IMR-90 (cell line): ENCODE measurements at regions not wholly inside any gene's neighbourhood (a gene's known extent, or its start where the extent isn't known, plus 50 kb on each side); places are given as distances from the start of the nearest gene placed in this dataset.

Experiments
- ATAC-seq: fragments of 200-7000 bp; cut with Tn5 transposase; 2 replicates; pipeline ENCODE4 v1.9.1; 2020; ENCODE audit warnings: low read depth, mild to moderate bottlenecking, moderate library complexity
- BruUV-seq: library from RNA; stranded (reverse); fragments of 400-500 nt; replicated peaks from 2 replicates; lab custom pipeline; 2021; lab: Mats Ljungman, UMichigan
- CTCF ChIA-PET: fragments of 300-600 bp; formaldehyde crosslinking; extraction: SDS; loops from one replicate; lab custom pipeline; 2021; ENCODE audit warnings: antibody characterized with exemption; lab: Yijun Ruan, JAX
- POLR2A ChIA-PET: fragments of 300-600 bp; sonication (Branson Sonifier 250); formaldehyde crosslinking; loops from one replicate; lab custom pipeline; 2022; ENCODE audit warnings: antibody characterized with exemption; ENCODE audit not compliant: unreplicated experiment; lab: Charles Lee
- DNase-seq: peaks from one replicate; pipeline ENCODE4 v3.0.0; 2013
- H2AFZ ChIP-seq: replicated peaks from 2 replicates; pipeline ENCODE3; 2013; ENCODE audit warnings: low read length, mild to moderate bottlenecking; ENCODE audit not compliant: poor library complexity
- H2AK5ac ChIP-seq: 2 replicates; pipeline ENCODE4 v1.6.1; 2013; ENCODE audit warnings: low read depth, low read length, inconsistent platforms
- H2AK9ac ChIP-seq: replicated peaks from 2 replicates; pipeline ENCODE3; 2013; ENCODE audit warnings: mild to moderate bottlenecking, low read depth, low read length, moderate library complexity; ENCODE audit not compliant: poor library complexity
- H2BK120ac ChIP-seq: 2 replicates; pipeline ENCODE4 v1.6.1; 2013; ENCODE audit warnings: low read depth, low read length, inconsistent platforms
- H2BK15ac ChIP-seq: 3 replicates; pipeline ENCODE4 v1.6.1; 2013; ENCODE audit warnings: low read depth, low read length, inconsistent platforms
- H2BK20ac ChIP-seq: 2 replicates; pipeline ENCODE4 v1.6.1; 2013; ENCODE audit warnings: low read depth, mild to moderate bottlenecking, inconsistent platforms, low read length, moderate library complexity
- H2BK5ac ChIP-seq: 2 replicates; pipeline ENCODE4 v1.6.1; 2013; ENCODE audit warnings: mild to moderate bottlenecking, low read depth, low read length, inconsistent platforms; ENCODE audit not compliant: poor library complexity, severe bottlenecking
- H3K14ac ChIP-seq: replicated peaks from 2 replicates; pipeline ENCODE4 v1.6.1; 2013; ENCODE audit warnings: low read depth, low read length, inconsistent platforms
- H3K18ac ChIP-seq: 2 replicates; pipeline ENCODE4 v1.6.1; 2013; ENCODE audit warnings: low read depth, low read length, control low read depth
- H3K23ac ChIP-seq: 2 replicates; pipeline ENCODE4 v1.6.1; 2013; ENCODE audit warnings: low read depth, low read length, inconsistent platforms
- H3K27ac ChIP-seq: 2 replicates; pipeline ENCODE4 v1.5.1; 2013; ENCODE audit warnings: mild to moderate bottlenecking, control low read depth, low read length; ENCODE audit not compliant: insufficient read depth
- H3K27me3 ChIP-seq: 2 replicates; pipeline ENCODE4 v1.6.1; 2013; ENCODE audit warnings: low read length; ENCODE audit not compliant: control insufficient read depth, insufficient read depth
- H3K36me3 ChIP-seq: 2 replicates; pipeline ENCODE4 v1.6.1; 2013; ENCODE audit warnings: low read length, mixed read lengths; ENCODE audit not compliant: control insufficient read depth, insufficient read depth
- H3K4ac ChIP-seq: 2 replicates; pipeline ENCODE4 v1.6.1; 2013; ENCODE audit warnings: low read depth, low read length, inconsistent platforms
- H3K4me1 ChIP-seq: 2 replicates; pipeline ENCODE4 v1.6.1; 2013; ENCODE audit warnings: low read length, mixed read lengths; ENCODE audit not compliant: control insufficient read depth, insufficient read depth
- H3K4me2 ChIP-seq: 2 replicates; pipeline ENCODE4 v1.6.1; 2013; ENCODE audit warnings: low read depth, mild to moderate bottlenecking, control low read depth, low read length, moderate library complexity
- H3K4me3 ChIP-seq: 2 replicates; pipeline ENCODE4 v1.5.1; 2013; ENCODE audit warnings: low read depth, mild to moderate bottlenecking, control low read depth, low read length, moderate library complexity; ENCODE audit not compliant: insufficient read depth
- H3K56ac ChIP-seq: 2 replicates; pipeline ENCODE4 v1.6.1; 2013; ENCODE audit warnings: low read length, inconsistent platforms; ENCODE audit not compliant: insufficient read depth; ENCODE audit errors: extremely low read depth
- H3K79me1 ChIP-seq, 2 experiments: 2 replicates each; pipeline ENCODE4 v1.6.1; 2013; ENCODE audit warnings: low read length in 2 of 2, inconsistent platforms in 1 of 2, low read depth in 1 of 2
- H3K9ac ChIP-seq: 2 replicates; pipeline ENCODE4 v1.6.1; 2013; ENCODE audit warnings: low read depth, low read length, control low read depth
- H3K9me1 ChIP-seq: 2 replicates; pipeline ENCODE4 v1.6.1; 2013; ENCODE audit warnings: low read length, inconsistent platforms; ENCODE audit not compliant: insufficient read depth
- H3K9me3 ChIP-seq: 2 replicates; pipeline ENCODE4 v1.6.1; 2013; ENCODE audit warnings: low read length; ENCODE audit not compliant: control insufficient read depth, insufficient read depth
- H4K20me1 ChIP-seq: 2 replicates; pipeline ENCODE4 v1.6.1; 2013; ENCODE audit warnings: low read length, inconsistent platforms; ENCODE audit not compliant: insufficient read depth
- H4K5ac ChIP-seq: 2 replicates; pipeline ENCODE4 v1.6.1; 2013; ENCODE audit warnings: mild to moderate bottlenecking, low read depth, low read length, control low read depth
- H4K8ac ChIP-seq, 2 experiments: 2 replicates each; pipeline ENCODE4 v1.6.1; 2013; ENCODE audit warnings: low read depth in 2 of 2, low read length in 2 of 2, control low read depth in 1 of 2, inconsistent platforms in 1 of 2
- H4K91ac ChIP-seq: 2 replicates; pipeline ENCODE4 v1.6.1; 2013; ENCODE audit warnings: low read depth, low read length, inconsistent platforms; ENCODE audit not compliant: insufficient read depth
- BHLHE40 ChIP-seq: fragments of 150-350 bp; IDR thresholded peaks from 2 replicates; pipeline ENCODE4 v1.6.1; 2016; ENCODE audit warnings: mild to moderate bottlenecking, low read depth, low read length
- CEBPB ChIP-seq: IDR thresholded peaks from 2 replicates; pipeline ENCODE4 v1.6.1; 2012; ENCODE audit warnings: low read depth, low read length, improper control_type of control experiment
- CHD1 ChIP-seq: IDR thresholded peaks from 2 replicates; pipeline ENCODE4 v1.6.1; 2012; ENCODE audit warnings: low read depth, low read length, improper control_type of control experiment
- FOS ChIP-seq: fragments of 150-350 bp; IDR thresholded peaks from 2 replicates; pipeline ENCODE4 v1.6.1; 2016; ENCODE audit warnings: low read depth, low read length
- MAFK ChIP-seq: IDR thresholded peaks from 2 replicates; pipeline ENCODE4 v1.6.1; 2012; ENCODE audit warnings: low read depth, low read length, improper control_type of control experiment
- MAZ ChIP-seq: IDR thresholded peaks from 2 replicates; pipeline ENCODE4 v1.6.1; 2012; ENCODE audit warnings: low read depth, mild to moderate bottlenecking, low read length, improper control_type of control experiment, moderate library complexity, borderline replicate concordance
- MXI1 ChIP-seq: IDR thresholded peaks from 2 replicates; pipeline ENCODE4 v1.6.1; 2012; ENCODE audit warnings: low read depth, mild to moderate bottlenecking, low read length, moderate library complexity, borderline replicate concordance
- NFE2L2 ChIP-seq: fragments of 150-350 bp; IDR thresholded peaks from 2 replicates; pipeline ENCODE4 v1.6.1; 2016; ENCODE audit warnings: low read depth, mild to moderate bottlenecking, low read length
- POLR2A ChIP-seq: IDR thresholded peaks from 2 replicates; pipeline ENCODE4 v1.6.1; 2012; ENCODE audit warnings: mild to moderate bottlenecking, low read depth, low read length
- RAD21 ChIP-seq: IDR thresholded peaks from 2 replicates; pipeline ENCODE4 v1.6.1; 2012; ENCODE audit warnings: low read length, improper control_type of control experiment
- RCOR1 ChIP-seq: IDR thresholded peaks from 2 replicates; pipeline ENCODE4 v1.6.1; 2012; ENCODE audit warnings: mild to moderate bottlenecking, low read length, improper control_type of control experiment; ENCODE audit not compliant: insufficient replicate concordance
- RFX5 ChIP-seq: IDR thresholded peaks from 2 replicates; pipeline ENCODE4 v1.8.0; 2012; ENCODE audit warnings: low read depth, mild to moderate bottlenecking, low read length, moderate library complexity
- SMC3 ChIP-seq: fragments of 150-350 bp; IDR thresholded peaks from 2 replicates; pipeline ENCODE4 v1.6.1; 2016; ENCODE audit warnings: low read depth, mild to moderate bottlenecking, antibody characterized with exemption, low read length, moderate library complexity
- WGBS, 2 experiments: methylation state at CpG; one replicate each; pipeline versions ENCODE4 v1.1.5 to v1.1.7; 2013; ENCODE audit warnings: missing lambda C conversion rate in 2 of 2; ENCODE audit not compliant: insufficient read length in 1 of 2; ENCODE audit errors: extremely low coverage in 2 of 2; 5-methylcytosine and 5-hydroxymethylcytosine counted together
- dilution Hi-C: fragments of 300-500 bp; cut with HindIII; formaldehyde crosslinking; loops from one replicate; pipeline ENCODE4 v1.14.3; 2018; ENCODE audit warnings: low sequenced_read_pairs; ENCODE audit not compliant: unreplicated experiment
- in situ Hi-C: fragments of 300-500 bp; cut with MboI; formaldehyde crosslinking; loops from 3 replicates; pipeline ENCODE4 v1.14.3; 2019; ENCODE audit warnings: low sequenced_read_pairs, inconsistent platforms, mixed read lengths
- intact Hi-C: fragments of 100-400 bp; cut with micrococcal nuclease; formaldehyde crosslinking; loops from 2 replicates; pipeline ENCODE4 v1.10.0; 2022
- TF ChIP-seq, protein P1 (sequence below): fragments of 150-350 bp; IDR thresholded peaks from 2 replicates; pipeline ENCODE4 v1.6.1; 2016; ENCODE audit warnings: low read depth, mild to moderate bottlenecking, low read length, moderate library complexity, borderline replicate concordance
- TF ChIP-seq, protein P2 (sequence below): conservative IDR thresholded peaks from 2 replicates; pipeline ENCODE4 v1.5.1; 2012; ENCODE audit warnings: mild to moderate bottlenecking, low read depth, low read length, improper control_type of control experiment
- TF ChIP-seq, protein P3 (sequence below): fragments of 150-350 bp; IDR thresholded peaks from 2 replicates; pipeline ENCODE4 v1.6.1; 2017; ENCODE audit warnings: mild to moderate bottlenecking, antibody characterized with exemption, low read length, low read depth

DNA sequence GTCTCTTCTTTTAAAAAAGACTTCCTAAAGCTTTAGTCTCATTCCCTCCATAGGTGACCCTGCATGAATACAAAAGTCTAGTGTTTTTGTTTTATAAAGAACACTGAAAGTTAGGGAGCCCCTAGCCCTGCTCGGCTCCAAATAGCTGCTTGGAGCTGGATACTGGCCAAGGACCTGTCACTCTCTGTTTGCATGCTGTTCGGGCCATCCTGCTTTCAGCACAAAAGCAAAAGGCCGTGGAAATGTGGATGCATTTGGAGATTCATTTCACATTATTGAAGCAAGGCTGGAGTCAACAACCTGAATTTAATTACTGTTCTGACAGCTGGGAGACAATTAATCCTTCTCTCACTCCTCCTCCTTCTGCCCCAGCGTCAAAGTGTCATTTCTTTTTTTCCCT lies 151.7 kb upstream of the NMUR2 start:
- no peak overlapping the region for H2BK20ac ChIP-seq
- TF ChIP-seq POLR2A = no peak
- TF ChIP-seq NFE2L2 = no peak
- TF ChIP-seq CEBPB = no peak
- TF ChIP-seq BHLHE40 = no peak
- TF ChIP-seq RFX5 = no peak
- no peak for TF ChIP-seq RCOR1
- TF ChIP-seq, protein P1, sequence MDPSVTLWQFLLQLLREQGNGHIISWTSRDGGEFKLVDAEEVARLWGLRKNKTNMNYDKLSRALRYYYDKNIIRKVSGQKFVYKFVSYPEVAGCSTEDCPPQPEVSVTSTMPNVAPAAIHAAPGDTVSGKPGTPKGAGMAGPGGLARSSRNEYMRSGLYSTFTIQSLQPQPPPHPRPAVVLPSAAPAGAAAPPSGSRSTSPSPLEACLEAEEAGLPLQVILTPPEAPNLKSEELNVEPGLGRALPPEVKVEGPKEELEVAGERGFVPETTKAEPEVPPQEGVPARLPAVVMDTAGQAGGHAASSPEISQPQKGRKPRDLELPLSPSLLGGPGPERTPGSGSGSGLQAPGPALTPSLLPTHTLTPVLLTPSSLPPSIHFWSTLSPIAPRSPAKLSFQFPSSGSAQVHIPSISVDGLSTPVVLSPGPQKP = no peak
- TF ChIP-seq MAZ = no peak
- no peak for TF ChIP-seq FOS
- TF ChIP-seq, protein P2, sequence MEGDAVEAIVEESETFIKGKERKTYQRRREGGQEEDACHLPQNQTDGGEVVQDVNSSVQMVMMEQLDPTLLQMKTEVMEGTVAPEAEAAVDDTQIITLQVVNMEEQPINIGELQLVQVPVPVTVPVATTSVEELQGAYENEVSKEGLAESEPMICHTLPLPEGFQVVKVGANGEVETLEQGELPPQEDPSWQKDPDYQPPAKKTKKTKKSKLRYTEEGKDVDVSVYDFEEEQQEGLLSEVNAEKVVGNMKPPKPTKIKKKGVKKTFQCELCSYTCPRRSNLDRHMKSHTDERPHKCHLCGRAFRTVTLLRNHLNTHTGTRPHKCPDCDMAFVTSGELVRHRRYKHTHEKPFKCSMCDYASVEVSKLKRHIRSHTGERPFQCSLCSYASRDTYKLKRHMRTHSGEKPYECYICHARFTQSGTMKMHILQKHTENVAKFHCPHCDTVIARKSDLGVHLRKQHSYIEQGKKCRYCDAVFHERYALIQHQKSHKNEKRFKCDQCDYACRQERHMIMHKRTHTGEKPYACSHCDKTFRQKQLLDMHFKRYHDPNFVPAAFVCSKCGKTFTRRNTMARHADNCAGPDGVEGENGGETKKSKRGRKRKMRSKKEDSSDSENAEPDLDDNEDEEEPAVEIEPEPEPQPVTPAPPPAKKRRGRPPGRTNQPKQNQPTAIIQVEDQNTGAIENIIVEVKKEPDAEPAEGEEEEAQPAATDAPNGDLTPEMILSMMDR = no peak
- TF ChIP-seq RAD21 = no peak
- no peak for TF ChIP-seq CHD1
- no peak for TF ChIP-seq MAFK
- TF ChIP-seq MXI1 = no peak
- TF ChIP-seq, protein P3, sequence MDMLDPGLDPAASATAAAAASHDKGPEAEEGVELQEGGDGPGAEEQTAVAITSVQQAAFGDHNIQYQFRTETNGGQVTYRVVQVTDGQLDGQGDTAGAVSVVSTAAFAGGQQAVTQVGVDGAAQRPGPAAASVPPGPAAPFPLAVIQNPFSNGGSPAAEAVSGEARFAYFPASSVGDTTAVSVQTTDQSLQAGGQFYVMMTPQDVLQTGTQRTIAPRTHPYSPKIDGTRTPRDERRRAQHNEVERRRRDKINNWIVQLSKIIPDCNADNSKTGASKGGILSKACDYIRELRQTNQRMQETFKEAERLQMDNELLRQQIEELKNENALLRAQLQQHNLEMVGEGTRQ = no peak
- TF ChIP-seq SMC3 = no peak
- no peak overlapping the region for H3K14ac ChIP-seq
- WGBS, 2 experiments = 0% methylated on average over 2 of the region's 4 CpGs; no CpG with 5 or more reads in 1 of the 2 experiments
- no peaks in the 10 kb centered on the region for H3K36me3 ChIP-seq
- H3K9ac ChIP-seq = no peak overlapping the region
- H2AFZ ChIP-seq = no peak overlapping the region
- H4K20me1 ChIP-seq = no peaks in the 10 kb centered on the region
- H3K23ac ChIP-seq = no peak overlapping the region
- ATAC-seq (no peak), DNase-seq (no peak)
- ChIA-PET POLR2A (no interaction called here), CTCF (interaction anchor here (0.6 kb wide), 1 partner anchor 11 kb away, joined by 3 read pairs; no protein-coding TSS in a partner anchor)
- no peak overlapping the region for H3K18ac ChIP-seq
- no peak overlapping the region for H3K56ac ChIP-seq
- H3K4me1 ChIP-seq = no peaks in the 10 kb centered on the region
- in situ Hi-C loops = no loop called here
- H4K91ac ChIP-seq = no peak overlapping the region
- no peak overlapping the region for H2AK5ac ChIP-seq
- H3K9me1 ChIP-seq = no peaks in the 10 kb centered on the region
- intact Hi-C loops = no loop called here
- no peak overlapping the region for H4K8ac ChIP-seq
- H3K27me3 ChIP-seq = no peaks in the 10 kb centered on the region
- no peak overlapping the region for H3K4me2 ChIP-seq
- no peak overlapping the region for H3K27ac ChIP-seq
- H2BK5ac ChIP-seq = no peak overlapping the region
- no peak overlapping the region for H4K5ac ChIP-seq
- no peak overlapping the region for H2BK120ac ChIP-seq
- no peak overlapping the region for H3K4ac ChIP-seq
- H3K79me1 ChIP-seq = no peaks in the 10 kb centered on the region
- H2BK15ac ChIP-seq = no peak overlapping the region
- no peak overlapping the region for H3K4me3 ChIP-seq
- H2AK9ac ChIP-seq = no peak overlapping the region
- dilution Hi-C loops = no loop called here
- no TSS peak for BruUV-seq
- H3K9me3 ChIP-seq = peaks cover 2% of the 10 kb centered on the region; the same call in 1 of the 2 replicates
